DND-41 (cell line): ENCODE measurements at regions not wholly inside any gene's neighbourhood (a gene's known extent, or its start where the extent isn't known, plus 50 kb on each side); places are given as distances from the start of the nearest gene placed in this dataset.

ENCODE experiments used
- ATAC-seq: fragments of 200-7000 bp; cut with Tn5 transposase; 3 replicates; pipeline ENCODE4 v1.9.1; 2021; ENCODE audit warnings: low read depth; ENCODE audit not compliant: insufficient read depth
- DNase-seq: peaks from one replicate; pipeline ENCODE4 v3.0.0-alpha.2; 2020
- H2AFZ ChIP-seq: 2 replicates; pipeline ENCODE4 v1.6.0; 2012; ENCODE audit warnings: low read depth, low read length
- H3K27ac ChIP-seq: 2 replicates; pipeline ENCODE4 v1.5.1; 2012; ENCODE audit warnings: low read length, inconsistent platforms
- H3K27me3 ChIP-seq: fragments of 200-600 bp; sonication (generic); 2 replicates; pipeline ENCODE4 v1.6.0; 2012; ENCODE audit warnings: low read length, mild to moderate bottlenecking, inconsistent platforms; ENCODE audit not compliant: insufficient read depth, poor library complexity
- H3K36me3 ChIP-seq: 2 replicates; pipeline ENCODE4 v1.5.1; 2012; ENCODE audit warnings: low read length, inconsistent platforms; ENCODE audit not compliant: insufficient read depth
- H3K4me1 ChIP-seq: 2 replicates; pipeline ENCODE4 v1.5.1; 2012; ENCODE audit warnings: mild to moderate bottlenecking, low read length; ENCODE audit not compliant: insufficient read depth
- H3K4me2 ChIP-seq: 2 replicates; pipeline ENCODE4 v1.6.0; 2012; ENCODE audit warnings: mild to moderate bottlenecking, moderate library complexity, low read length, inconsistent platforms; ENCODE audit not compliant: insufficient read depth
- H3K4me3 ChIP-seq, 2 experiments: fragments of 200-600 bp in 1 of 2; shearing (Covaris generic) in 1 of 2; 2 replicates each; pipeline ENCODE4 v1.5.1; 2012 to 2016; ENCODE audit warnings: inconsistent platforms in 2 of 2, low read length in 2 of 2, mild to moderate bottlenecking in 2 of 2, low read depth in 1 of 2, moderate library complexity in 1 of 2
- H3K79me2 ChIP-seq: 2 replicates; pipeline ENCODE4 v1.6.0; 2012; ENCODE audit warnings: low read length, inconsistent platforms; ENCODE audit not compliant: insufficient read depth
- H3K9ac ChIP-seq: 2 replicates; pipeline ENCODE4 v1.6.0; 2012; ENCODE audit warnings: low read depth, mild to moderate bottlenecking, inconsistent platforms, low read length, moderate library complexity
- H3K9me3 ChIP-seq: 2 replicates; pipeline ENCODE4 v1.5.1; 2012; ENCODE audit warnings: low read length, moderate library complexity, mild to moderate bottlenecking, inconsistent platforms; ENCODE audit not compliant: insufficient read depth, severe bottlenecking
- H4K20me1 ChIP-seq: 2 replicates; pipeline ENCODE4 v1.6.0; 2012; ENCODE audit warnings: low read length; ENCODE audit not compliant: insufficient read depth
- EZH2 ChIP-seq: IDR thresholded peaks from 3 replicates; pipeline ENCODE4 v1.6.1; 2012; ENCODE audit warnings: borderline replicate concordance, low read depth, mild to moderate bottlenecking, moderate library complexity, low read length, inconsistent platforms; ENCODE audit not compliant: severe bottlenecking
- TF ChIP-seq, protein P1 (sequence below): IDR thresholded peaks from 2 replicates; pipeline ENCODE4 v1.5.1; 2012; ENCODE audit warnings: borderline replicate concordance, low read length, moderate library complexity, mild to moderate bottlenecking; ENCODE audit not compliant: poor library complexity, severe bottlenecking; ENCODE audit errors: extremely low read depth

- peak overlapping the region; percentile 64 for H3K4me2 ChIP-seq
- 0 out of 2 replicates have a peak overlapping the region, but pooled peaks have one; percentile 3 for H2AFZ ChIP-seq
- ATAC-seq (no peak), DNase-seq (no peak)
- no peak overlapping the region for H3K4me3 ChIP-seq
- H3K9ac ChIP-seq, result peak overlapping the region; percentile 56
- TF ChIP-seq, protein P1, sequence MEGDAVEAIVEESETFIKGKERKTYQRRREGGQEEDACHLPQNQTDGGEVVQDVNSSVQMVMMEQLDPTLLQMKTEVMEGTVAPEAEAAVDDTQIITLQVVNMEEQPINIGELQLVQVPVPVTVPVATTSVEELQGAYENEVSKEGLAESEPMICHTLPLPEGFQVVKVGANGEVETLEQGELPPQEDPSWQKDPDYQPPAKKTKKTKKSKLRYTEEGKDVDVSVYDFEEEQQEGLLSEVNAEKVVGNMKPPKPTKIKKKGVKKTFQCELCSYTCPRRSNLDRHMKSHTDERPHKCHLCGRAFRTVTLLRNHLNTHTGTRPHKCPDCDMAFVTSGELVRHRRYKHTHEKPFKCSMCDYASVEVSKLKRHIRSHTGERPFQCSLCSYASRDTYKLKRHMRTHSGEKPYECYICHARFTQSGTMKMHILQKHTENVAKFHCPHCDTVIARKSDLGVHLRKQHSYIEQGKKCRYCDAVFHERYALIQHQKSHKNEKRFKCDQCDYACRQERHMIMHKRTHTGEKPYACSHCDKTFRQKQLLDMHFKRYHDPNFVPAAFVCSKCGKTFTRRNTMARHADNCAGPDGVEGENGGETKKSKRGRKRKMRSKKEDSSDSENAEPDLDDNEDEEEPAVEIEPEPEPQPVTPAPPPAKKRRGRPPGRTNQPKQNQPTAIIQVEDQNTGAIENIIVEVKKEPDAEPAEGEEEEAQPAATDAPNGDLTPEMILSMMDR, result no peak
- no peak for TF ChIP-seq EZH2
- no peaks in the 10 kb centered on the region for H3K27me3 ChIP-seq
- H3K4me1 ChIP-seq, result peaks cover 78% of the 10 kb centered on the region
- no peaks in the 10 kb centered on the region for H3K9me3 ChIP-seq
- H4K20me1 ChIP-seq, result no peaks in the 10 kb centered on the region
- no peaks in the 10 kb centered on the region for H3K36me3 ChIP-seq
- H3K27ac ChIP-seq, result peak overlapping the region; percentile 97
- H3K79me2 ChIP-seq, result peaks cover 5% of the 10 kb centered on the region; the same call in 1 of the 2 replicates
Measured at GRCh38 chr2:196238836-196239380, 67.5 kb upstream of the STK17B start.

DNA sequence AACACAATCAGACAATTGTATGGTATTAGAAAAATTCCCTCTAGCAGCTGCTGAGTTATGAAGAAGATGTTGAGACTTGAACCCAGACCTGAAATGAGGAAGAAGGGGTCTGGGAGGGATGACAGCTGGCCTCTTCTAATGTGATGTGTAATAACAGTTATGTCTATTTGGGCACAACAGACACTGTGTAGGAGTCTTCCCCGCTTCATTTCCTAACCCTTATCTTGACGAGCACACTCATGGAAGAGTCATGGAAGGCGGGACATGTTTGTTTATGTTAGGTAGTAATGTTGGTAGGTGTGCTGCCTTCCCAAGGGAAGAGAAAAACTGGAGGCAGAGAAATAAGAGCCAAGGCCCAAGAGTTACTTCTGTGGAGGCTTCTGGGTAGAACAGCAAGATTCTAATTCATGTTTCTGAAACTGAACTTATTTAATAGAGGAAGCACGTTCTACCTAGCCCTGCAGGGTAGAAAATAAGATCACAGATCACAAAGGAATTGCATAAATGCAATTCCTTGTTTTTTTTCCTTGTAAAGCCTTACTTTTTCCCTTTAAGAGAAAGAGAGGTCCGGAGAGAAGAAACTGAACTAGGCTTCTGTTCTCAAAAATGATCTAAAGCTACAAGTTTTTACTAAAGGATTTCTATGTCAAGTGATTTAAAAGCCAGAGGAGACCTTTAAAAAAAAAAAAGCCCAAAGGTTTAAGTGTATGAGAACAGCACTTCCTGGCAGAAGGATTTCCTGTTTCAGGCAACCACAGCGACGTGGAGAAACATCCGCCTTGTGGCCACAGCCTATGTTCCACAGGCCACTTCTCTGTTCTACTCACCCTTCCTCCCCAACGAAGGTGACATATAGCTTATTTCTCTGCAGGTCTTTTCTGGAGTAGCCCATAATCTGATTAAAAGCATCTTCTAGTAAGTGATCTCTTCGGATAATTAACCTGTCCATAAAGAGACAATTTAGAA is 68.5 kb upstream of the STK17B start:
- Histone ChIP-seq H3K4me3 (peak overlapping the region in 1 of 2 experiments; percentile 40; a peak in 2 of 4 replicates), H4K20me1 (no peaks in the 10 kb centered on the region), H3K36me3 (no peaks in the 10 kb centered on the region), H2AFZ (peak overlapping the region; percentile 50; the same call in 1 of the 2 replicates), H3K27ac (peak overlapping the region; percentile 97), H3K9ac (peak overlapping the region; percentile 56), H3K4me1 (peaks cover 68% of the 10 kb centered on the region), H3K4me2 (peak overlapping the region; percentile 64), H3K79me2 (peaks cover 5% of the 10 kb centered on the region; the same call in 1 of the 2 replicates), H3K27me3 (no peaks in the 10 kb centered on the region), H3K9me3 (no peaks in the 10 kb centered on the region)
- TF ChIP-seq, protein P1, result peak; percentile 51
- TF ChIP-seq EZH2, result no peak
- peak; percentile 96 for ATAC-seq
- DNase-seq, result peak; percentile 92

DNA sequence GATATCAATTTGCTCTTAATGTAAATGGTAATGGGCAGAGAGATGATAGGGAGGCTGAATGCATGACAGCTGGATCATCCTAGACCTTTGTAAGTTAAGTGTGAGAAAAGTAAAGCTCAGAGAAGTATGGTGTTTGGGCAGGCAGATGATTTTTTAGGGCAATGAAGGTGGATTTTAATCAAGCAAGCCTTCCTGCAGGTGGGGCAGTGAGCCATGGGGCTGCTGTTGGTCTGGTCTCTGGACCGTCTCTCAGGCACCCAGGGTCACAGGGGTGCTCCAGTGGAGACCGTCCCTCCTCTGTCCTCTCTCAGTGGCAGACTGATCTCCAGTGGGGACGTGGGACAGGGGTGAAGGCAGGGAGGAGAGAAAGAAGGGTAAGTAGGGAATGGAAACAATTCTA is 69.8 kb upstream of the STK17B start:
- ATAC-seq, result no peak
- no peaks in the 10 kb centered on the region for H3K36me3 ChIP-seq
- DNase-seq, result no peak
- H3K4me3 ChIP-seq, result no peak overlapping the region
- no peaks in the 10 kb centered on the region for H3K9me3 ChIP-seq
- H4K20me1 ChIP-seq, result no peaks in the 10 kb centered on the region
- H3K79me2 ChIP-seq, result peaks cover 5% of the 10 kb centered on the region; the same call in 1 of the 2 replicates
- H3K27me3 ChIP-seq, result no peaks in the 10 kb centered on the region
- H3K4me2 ChIP-seq, result no peak overlapping the region
- TF ChIP-seq, protein P1, result peak; percentile 6
- no peak for TF ChIP-seq EZH2
- H3K4me1 ChIP-seq, result peaks cover 62% of the 10 kb centered on the region
- peak overlapping the region; percentile 97 for H3K27ac ChIP-seq
- H3K9ac ChIP-seq, result peak overlapping the region; percentile 18
- H2AFZ ChIP-seq, result 0 out of 2 replicates have a peak overlapping the region, but pooled peaks have one; percentile 2
